ENCODE measurements at regions not wholly inside any gene's neighbourhood (a gene's known extent, or its start where the extent isn't known, plus 50 kb on each side); places are given as distances from the start of the nearest gene placed in this dataset.

- no peak for DNase-seq
- Histone ChIP-seq H3K4me3 (no peak overlapping the region), H3K9me3 (replicated peaks in 1 of 3) (no peaks in the 10 kb centered on the region), H3K27me3 (no peaks in the 10 kb centered on the region), H3K36me3 (replicated peaks in 1 of 2) (no peaks in the 10 kb centered on the region), H3K27ac (no peak overlapping the region), H3K4me1 (replicated peaks in 1 of 2) (no peaks in the 10 kb centered on the region)
- WGBS, 4 donors: 61 to 81% (median 76%) methylated on average over 1 of the region's 1 CpG
- intact Hi-C loops (cut with DNase I): no loop called here
- no peak for TF ChIP-seq POLR2A (IDR thresholded peaks at IDR 0.05)
- no peak for TF ChIP-seq CTCF (IDR thresholded peaks at IDR 0.05)
These were observed 979.1 kb upstream of the CITED2 start for GRCh38 chr6:140353536-140353935.

- DNase-seq: peak in 1 of 7 donors; percentile 16
- 26 to 45% (median 38%) methylated on average over 5 of the region's 5 CpGs for WGBS, 4 donors
- Histone ChIP-seq H3K27me3 (no peaks in the 10 kb centered on the region), H3K36me3 (replicated peaks in 1 of 2) (no peaks in the 10 kb centered on the region), H3K4me3 (no peak overlapping the region), H3K27ac (no peak overlapping the region), H3K9me3 (replicated peaks in 1 of 3) (no peaks in the 10 kb centered on the region), H3K4me1 (replicated peaks in 1 of 2) (peaks cover 0 to 8% of the 10 kb centered on the region in 2 donors)
- TF ChIP-seq POLR2A (IDR thresholded peaks at IDR 0.05) (no peak), CTCF (IDR thresholded peaks at IDR 0.05) (no peak)
- intact Hi-C loops (cut with DNase I): no loop called here
These were observed 972.0 kb upstream of the CITED2 start for GRCh38 chr6:140346428-140346827.

GRCh38 chr6:140345935-140346334 is 971.5 kb upstream of the CITED2 start:
- DNase-seq: no peak
- WGBS, 4 donors: 85 to 95% (median 90%) methylated on average over 3 of the region's 3 CpGs
- no peak overlapping the region for H3K27ac ChIP-seq
- H3K4me3 ChIP-seq: no peak overlapping the region
- H3K9me3 ChIP-seq (replicated peaks in 1 of 3): no peaks in the 10 kb centered on the region
- peaks cover 0 to 8% of the 10 kb centered on the region in 2 donors for H3K4me1 ChIP-seq (replicated peaks in 1 of 2)
- H3K27me3 ChIP-seq: no peaks in the 10 kb centered on the region
- intact Hi-C loops (cut with DNase I): no loop called here
- TF ChIP-seq CTCF (IDR thresholded peaks at IDR 0.05) (no peak), POLR2A (IDR thresholded peaks at IDR 0.05) (no peak)
- no peaks in the 10 kb centered on the region for H3K36me3 ChIP-seq (replicated peaks in 1 of 2)

GRCh38 chr6:140344142-140344913 is 969.9 kb upstream of the CITED2 start:
- no peak for DNase-seq
- no peaks in the 10 kb centered on the region for H3K36me3 ChIP-seq (replicated peaks in 1 of 2)
- no peak overlapping the region for H3K27ac ChIP-seq
- H3K4me3 ChIP-seq: no peak overlapping the region
- intact Hi-C loops (cut with DNase I): no loop called here
- H3K9me3 ChIP-seq (replicated peaks in 1 of 3): no peaks in the 10 kb centered on the region
- H3K4me1 ChIP-seq (replicated peaks in 1 of 2): peaks cover 0 to 8% of the 10 kb centered on the region in 2 donors
- 95 to 100% (median 98%) methylated on average over 1 of the region's 1 CpG for WGBS, 4 donors
- no peak for TF ChIP-seq POLR2A (IDR thresholded peaks at IDR 0.05)
- no peak for TF ChIP-seq CTCF (IDR thresholded peaks at IDR 0.05)
- H3K27me3 ChIP-seq: no peaks in the 10 kb centered on the region
